ENCODE measurements at regions not wholly inside any gene's neighbourhood (a gene's known extent, or its start where the extent isn't known, plus 50 kb on each side); places are given as distances from the start of the nearest gene placed in this dataset.

GRCh38 chr1:218642033-218642948, 297.2 kb downstream of the TGFB2 start:
- DNase-seq: no peak

DNA sequence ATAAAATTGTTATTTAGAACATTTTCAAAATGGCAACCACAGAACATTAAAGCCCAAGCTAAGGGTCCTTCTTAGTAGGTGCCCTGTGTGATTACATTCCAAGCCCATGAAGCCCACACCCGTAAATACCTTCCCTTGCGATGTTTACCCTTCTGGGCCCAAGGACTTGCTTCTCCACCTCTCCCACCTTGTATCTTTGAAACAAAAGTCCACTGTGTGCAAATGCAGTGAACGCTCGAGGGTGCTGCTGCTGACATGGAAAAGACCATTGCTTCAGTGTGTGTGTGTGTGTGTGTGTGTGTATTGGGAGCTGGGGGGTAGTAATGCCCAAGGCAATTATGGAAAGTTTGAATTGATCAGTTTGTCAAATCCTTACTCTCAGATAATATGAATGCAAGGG, 298.1 kb downstream of the TGFB2 start:
- DNase-seq: no peak

DNA sequence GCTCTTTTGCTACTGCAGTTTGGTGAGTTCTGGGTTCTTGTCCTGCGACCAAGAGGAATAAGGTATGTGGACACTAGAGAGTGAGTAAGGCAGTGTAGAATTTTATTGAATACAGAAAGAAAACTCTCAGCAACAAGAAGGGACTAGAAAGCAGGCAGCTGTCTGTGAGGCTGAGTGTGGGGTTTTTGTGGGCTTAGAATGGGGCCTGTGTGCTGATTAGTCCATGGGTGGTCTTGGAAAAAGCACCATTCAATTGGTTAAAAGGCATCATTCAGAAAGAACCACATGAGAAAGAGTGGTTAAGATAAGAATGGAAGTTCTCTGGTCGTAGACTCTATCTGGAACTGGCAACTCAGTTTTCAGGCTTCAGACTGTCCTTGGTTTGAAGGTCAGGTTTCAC, 298.8 kb downstream of the TGFB2 start:
- DNase-seq: no peak

DNA sequence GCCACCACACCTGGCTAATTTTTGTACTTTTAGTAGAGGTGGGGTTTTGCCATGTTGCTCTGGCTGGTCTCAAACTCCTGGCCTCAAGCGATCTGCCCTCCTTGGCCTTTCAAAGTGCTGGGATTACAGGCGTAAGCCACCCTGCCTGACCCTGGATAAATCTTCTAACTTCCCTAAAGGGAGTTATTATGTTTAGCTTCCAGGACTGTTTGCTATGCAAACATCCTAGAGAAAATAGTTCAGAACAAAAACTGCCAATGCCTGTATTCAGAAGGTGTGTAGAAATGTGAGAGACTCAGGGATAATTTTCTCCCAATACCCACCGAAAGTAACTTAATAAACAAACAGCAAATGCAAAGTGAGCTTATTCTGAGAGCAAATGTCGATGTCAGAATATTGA, 301.2 kb downstream of the TGFB2 start:
- DNase-seq: no peak

- DNase-seq: no peak
Observed at GRCh38 chr1:218656301-218657037, 311.3 kb downstream of the TGFB2 start.

- DNase-seq: no peak
Observed at GRCh38 chr1:218658269-218658668, 313.1 kb downstream of the TGFB2 start.

- DNase-seq: no peak
Observed at GRCh38 chr1:218658899-218659298, 313.8 kb downstream of the TGFB2 start.

- DNase-seq: no peak
Observed at GRCh38 chr1:218659911-218660677, 315.0 kb downstream of the TGFB2 start.

DNA sequence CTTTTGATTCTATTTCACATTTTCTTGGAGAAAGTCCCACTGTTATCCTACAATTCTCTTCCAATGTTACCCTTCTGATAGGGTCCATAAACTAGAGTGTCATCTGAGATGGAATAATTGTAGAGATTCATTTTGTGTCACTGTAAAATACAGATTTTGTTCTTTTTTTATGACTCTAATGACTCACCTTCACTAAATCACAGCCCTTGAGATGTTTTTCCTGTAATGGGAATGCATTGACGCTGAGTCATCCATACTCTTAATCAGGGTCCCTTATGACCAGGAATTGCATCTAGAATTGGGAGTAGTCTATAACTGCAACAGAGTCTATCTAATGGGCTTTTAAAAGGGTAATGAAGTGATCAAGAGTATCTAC, 315.5 kb downstream of the TGFB2 start:
- no peak for DNase-seq

- DNase-seq: no peak
Observed at GRCh38 chr1:218661411-218661810, 316.3 kb downstream of the TGFB2 start.

DNA sequence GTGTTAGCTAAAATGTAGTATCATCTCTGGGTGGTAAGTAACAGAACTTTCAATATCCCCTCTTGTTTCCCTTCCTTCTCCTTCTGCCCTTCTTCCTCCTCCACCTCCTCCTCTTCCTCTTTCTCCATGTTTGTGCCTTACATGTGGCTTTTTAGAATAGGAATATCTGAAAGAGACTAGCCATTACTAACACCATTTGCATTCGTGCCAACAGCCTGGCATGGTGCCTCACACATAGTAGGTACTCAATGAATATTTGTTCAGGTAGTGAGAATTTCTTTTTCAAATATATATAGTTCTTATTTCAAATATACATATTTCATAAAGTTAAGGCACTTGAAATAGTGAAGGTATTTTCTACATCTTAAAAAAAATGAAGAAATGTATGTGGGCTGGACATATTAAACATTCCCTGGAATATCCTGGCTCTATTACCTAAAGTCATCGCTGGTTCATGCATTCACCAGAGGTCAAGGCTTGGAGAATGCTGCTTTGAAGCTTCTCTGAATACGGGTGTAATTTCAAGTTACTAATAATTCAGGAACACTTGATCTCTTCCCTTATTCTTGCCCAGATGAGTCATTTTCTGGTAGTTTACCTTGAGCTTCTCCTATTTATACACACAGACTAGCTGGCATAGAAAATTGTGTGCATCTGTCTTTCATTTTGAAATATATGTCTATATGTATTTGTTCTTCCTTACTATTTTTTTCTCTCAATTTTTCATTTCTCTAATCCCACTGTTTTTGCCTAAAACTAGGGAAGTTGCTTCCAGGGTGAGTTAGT, 319.4 kb downstream of the TGFB2 start:
- no peak for DNase-seq

- DNase-seq: no peak
Observed at GRCh38 chr1:218665221-218665620, 320.1 kb downstream of the TGFB2 start.

GRCh38 chr1:218666263-218666662, 321.1 kb downstream of the TGFB2 start:
- DNase-seq: no peak

DNA sequence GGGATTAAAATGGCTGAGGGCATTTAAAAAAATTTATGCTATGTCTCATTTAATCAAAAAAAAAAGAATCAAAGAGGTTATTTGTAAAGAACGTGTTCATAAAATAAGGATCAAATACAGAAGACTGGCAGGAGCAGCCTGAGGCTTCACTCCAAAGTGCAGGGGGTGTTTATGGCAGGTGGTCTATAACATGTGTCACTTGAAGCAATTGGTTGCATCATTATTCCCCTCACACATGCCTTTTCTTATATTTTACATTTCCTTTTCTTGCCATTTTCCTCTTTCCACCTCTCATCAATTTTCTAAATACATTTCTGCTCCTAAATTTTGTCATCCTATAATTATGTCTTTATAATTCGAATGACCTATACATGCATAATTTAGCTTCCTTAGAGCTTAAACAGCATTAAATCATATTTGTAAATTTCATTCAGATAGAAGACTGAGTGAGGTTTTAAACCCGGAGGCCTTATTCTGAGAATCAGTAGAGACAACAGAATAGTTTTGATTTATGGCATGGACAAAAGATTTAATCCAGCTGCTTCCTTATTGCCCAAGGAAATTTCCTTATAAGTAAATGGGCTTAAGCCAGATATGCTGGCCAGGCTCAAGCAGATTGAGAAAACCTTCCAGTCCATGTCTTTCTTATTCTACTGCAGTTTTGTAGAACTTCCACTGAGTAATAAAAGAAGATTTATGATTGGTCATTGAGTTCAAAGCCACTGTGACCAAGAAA, 322.8 kb downstream of the TGFB2 start:
- peak; percentile 55 to 65 for DNase-seq

GRCh38 chr1:218669431-218669830, 324.3 kb downstream of the TGFB2 start:
- DNase-seq: no peak

DNA sequence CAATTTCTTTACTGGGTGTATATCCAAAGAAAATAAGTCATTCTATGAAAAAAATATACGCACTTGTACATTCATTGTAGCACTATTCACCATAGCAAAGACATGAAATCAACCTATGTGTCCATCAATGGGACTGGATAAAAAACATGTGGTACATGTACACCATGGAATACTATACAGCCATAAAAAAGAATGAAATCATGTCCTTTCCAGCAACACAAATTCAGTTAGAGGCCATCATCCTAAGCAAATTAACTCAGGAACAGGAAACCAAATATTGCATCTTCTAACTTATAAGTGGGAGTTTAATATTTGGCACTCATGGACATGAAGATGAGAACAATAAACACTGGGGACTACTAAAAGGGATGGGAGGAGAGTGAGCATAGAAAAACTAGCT, 325.7 kb downstream of the TGFB2 start:
- DNase-seq: no peak

DNA sequence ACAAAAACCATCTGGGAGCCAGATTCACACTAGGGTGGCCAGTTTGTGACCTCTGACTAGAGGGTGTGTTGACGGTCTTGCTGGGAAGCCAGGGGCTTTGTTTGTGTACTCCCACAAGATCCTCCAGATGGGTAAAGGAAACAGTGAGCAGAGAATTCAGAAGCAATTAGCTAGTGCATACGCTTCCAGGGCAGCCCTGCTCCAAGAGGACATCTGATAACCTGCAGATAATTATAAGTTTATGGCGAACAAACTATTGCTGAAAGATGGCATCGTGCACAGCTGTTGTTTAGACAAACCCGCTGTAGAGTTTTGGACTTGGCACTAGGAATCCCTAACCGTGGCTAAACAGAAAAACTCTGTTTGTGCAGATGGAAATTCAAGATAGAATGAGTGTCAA, 326.4 kb downstream of the TGFB2 start:
- no peak for DNase-seq

DNA sequence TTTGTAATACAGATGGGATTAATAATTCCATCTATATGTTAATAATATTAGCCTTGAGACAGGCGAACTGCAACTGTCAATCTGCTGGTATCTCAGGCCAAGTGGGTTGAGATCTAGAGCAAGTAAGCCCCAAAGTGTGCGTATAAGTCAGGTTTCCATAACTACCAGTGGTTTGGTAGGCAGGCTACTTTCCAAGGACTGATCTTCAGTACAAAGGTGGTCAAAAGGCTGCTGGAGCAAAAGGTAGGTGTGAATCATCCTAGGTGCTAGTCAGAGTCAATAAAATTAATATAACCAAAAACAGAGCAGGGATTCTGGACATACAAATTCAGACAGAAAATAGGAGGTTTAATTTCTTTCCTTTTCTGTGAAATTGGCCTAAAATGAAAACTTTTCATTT, 328.0 kb downstream of the TGFB2 start:
- DNase-seq: no peak

DNA sequence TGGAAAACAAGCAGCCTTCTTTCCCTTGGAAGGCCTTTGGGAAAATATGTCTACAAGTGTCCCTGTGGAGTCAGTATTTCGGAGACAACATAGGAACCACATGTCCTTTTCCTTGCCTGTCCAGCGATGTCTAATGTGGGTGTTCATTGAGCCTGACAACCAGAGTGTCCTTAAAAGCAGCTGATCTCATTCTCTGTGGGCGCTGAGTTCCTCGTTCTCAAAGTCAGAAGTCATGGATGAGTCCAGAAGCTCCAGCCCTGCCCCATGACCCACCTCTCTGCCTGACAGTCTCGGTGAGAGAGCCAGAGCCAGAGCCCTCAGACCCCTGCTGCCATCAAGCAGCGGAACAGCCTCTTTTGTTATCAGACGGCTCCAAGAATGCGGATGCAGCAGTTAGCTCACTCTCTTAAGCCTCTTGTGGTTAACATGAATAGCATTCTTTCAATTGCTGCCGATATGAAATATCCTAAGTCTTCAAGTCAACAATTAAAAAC, 329.2 kb downstream of the TGFB2 start:
- DNase-seq: no peak

GRCh38 chr1:218677026-218677425, 331.9 kb downstream of the TGFB2 start:
- no peak for DNase-seq

- no peak for DNase-seq
Observed at GRCh38 chr1:218679391-218679790, 334.3 kb downstream of the TGFB2 start.

Data from right lung (tissue), 2 donors.